Upper lobe of right lung (tissue), 1 donor: ENCODE measurements at regions not wholly inside any gene's neighbourhood (a gene's known extent, or its start where the extent isn't known, plus 50 kb on each side); places are given as distances from the start of the nearest gene placed in this dataset.

Experiments used
- ATAC-seq: fragments of 200-7000 bp; cut with Tn5 transposase; one replicate; pipeline ENCODE4 v1.9.1; 2020; ENCODE audit warnings: mild to moderate bottlenecking, moderate library complexity
- DNase-seq: peaks from one replicate; pipeline ENCODE4 v3.0.0-alpha.2; 2020
- H3K27ac ChIP-seq: fragments of 200-600 bp; one replicate; pipeline ENCODE4 v1.8.0; 2022
- H3K27me3 ChIP-seq: fragments of 200-600 bp; one replicate; pipeline ENCODE4 v1.8.0; 2022; ENCODE audit warnings: mild to moderate bottlenecking
- H3K36me3 ChIP-seq: fragments of 200-600 bp; one replicate; pipeline ENCODE4 v1.8.0; 2022
- H3K4me1 ChIP-seq: fragments of 200-600 bp; one replicate; pipeline ENCODE4 v1.8.0; 2022
- H3K4me3 ChIP-seq: fragments of 200-600 bp; one replicate; pipeline ENCODE4 v1.8.0; 2022; ENCODE audit warnings: mild to moderate bottlenecking
- H3K9me3 ChIP-seq: fragments of 200-600 bp; one replicate; pipeline ENCODE4 v1.8.0; 2022
- CTCF ChIP-seq: fragments of 200-600 bp; IDR thresholded peaks from one replicate; pipeline ENCODE4 v1.8.0; 2022; ENCODE audit warnings: antibody characterized with exemption
- intact Hi-C: fragments of 100-400 bp; cut with DNase I; formaldehyde crosslinking; loops from one replicate; pipeline ENCODE4 v1.11.0; 2022
- donor health status: DM: no; HTN: yes; CAD: no; lungs with severe emphysema.

DNA sequence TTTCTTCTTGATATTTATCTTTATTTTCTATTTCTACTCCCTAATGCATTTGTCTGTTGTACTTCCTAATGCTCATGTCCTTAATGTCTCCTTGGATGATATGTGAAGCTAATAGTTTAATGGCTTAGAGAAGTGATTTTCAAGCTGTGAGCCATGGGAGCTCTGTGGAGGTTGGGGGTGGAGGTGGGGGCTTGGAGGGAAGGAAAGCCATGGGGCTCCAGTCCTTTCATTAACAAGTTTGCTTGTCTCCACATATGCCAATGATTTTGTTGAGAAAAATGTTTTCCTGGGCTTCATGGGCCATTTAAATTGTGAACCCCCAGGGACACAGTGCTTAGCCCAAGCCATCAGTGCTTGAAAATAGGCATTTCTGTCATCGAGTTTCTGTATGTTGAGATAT, 264.1 kb downstream of the SCG2 start:
- no peak overlapping the region for H3K27ac ChIP-seq

DNA sequence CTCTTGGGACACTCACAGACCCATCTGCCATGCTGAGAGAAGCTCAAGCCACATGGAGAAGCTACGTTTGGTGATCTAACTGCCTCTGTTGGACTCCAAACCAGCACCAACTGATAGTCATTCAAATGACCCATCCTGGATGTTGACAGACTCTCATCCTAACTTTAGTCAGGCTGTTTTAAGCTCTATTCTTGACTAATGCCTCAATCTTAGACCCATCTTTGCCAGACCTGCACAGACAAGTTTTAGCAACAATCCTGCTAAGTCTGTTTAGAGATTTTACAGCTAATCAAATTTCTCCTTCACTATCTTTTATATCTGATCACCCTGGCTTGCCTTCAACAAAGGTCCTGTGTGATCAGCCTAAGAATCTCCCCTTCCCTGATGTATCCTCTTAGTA, 245.1 kb downstream of the SCG2 start:
- Histone ChIP-seq H3K9me3 (no peaks in the 10 kb centered on the region), H3K36me3 (no peaks in the 10 kb centered on the region), H3K4me3 (no peak overlapping the region), H3K27me3 (no peaks in the 10 kb centered on the region), H3K27ac (no peak overlapping the region), H3K4me1 (no peaks in the 10 kb centered on the region)
- intact Hi-C loops: no loop called here
- ATAC-seq: no peak
- no peak for TF ChIP-seq CTCF
- no peak for DNase-seq

More for the DNA sequence above, 264.1 kb downstream of the SCG2 start:
- H3K27me3 ChIP-seq: no peaks in the 10 kb centered on the region
- DNase-seq (no peak), ATAC-seq (no peak)
- intact Hi-C loops: no loop called here
- H3K36me3 ChIP-seq: no peaks in the 10 kb centered on the region
- H3K4me1 ChIP-seq: no peaks in the 10 kb centered on the region
- H3K4me3 ChIP-seq: no peak overlapping the region
- no peak for TF ChIP-seq CTCF
- no peaks in the 10 kb centered on the region for H3K9me3 ChIP-seq

GRCh38 chr2:223363085-223363484, 239.1 kb downstream of the SCG2 start:
- intact Hi-C loops: no loop called here
- Histone ChIP-seq H3K4me3 (no peak overlapping the region), H3K27me3 (no peaks in the 10 kb centered on the region), H3K4me1 (no peaks in the 10 kb centered on the region), H3K27ac (no peak overlapping the region), H3K36me3 (no peaks in the 10 kb centered on the region), H3K9me3 (no peaks in the 10 kb centered on the region)
- DNase-seq (no peak), ATAC-seq (no peak)
- TF ChIP-seq CTCF: no peak

DNA sequence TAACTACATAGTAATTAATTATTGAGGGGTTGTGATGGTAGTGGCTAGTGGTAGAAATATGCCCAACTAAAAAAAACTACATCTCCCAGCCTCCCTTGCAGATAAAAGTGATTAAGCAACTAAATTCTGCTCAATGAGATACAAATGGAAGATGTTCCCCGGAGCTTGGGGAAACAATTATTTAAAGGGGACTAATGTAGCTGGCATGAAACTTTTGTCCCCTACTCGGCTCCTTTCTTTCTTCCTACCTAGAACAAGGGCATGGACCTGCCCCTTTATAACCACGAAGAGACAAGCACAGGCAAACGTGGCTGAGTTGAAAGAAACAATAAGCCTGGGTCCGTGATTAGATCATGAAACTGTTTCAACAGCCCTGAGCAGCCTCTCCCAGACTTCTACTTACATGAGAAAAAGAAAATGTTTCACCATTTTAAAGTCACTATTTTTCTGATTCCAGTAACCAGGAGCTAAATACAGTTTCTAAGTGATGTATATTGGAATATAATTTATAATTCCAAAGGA, 236.9 kb downstream of the SCG2 start:
- ATAC-seq: no peak
- no peaks in the 10 kb centered on the region for H3K9me3 ChIP-seq
- H3K27me3 ChIP-seq: no peaks in the 10 kb centered on the region
- no peaks in the 10 kb centered on the region for H3K36me3 ChIP-seq
- H3K4me3 ChIP-seq: no peak overlapping the region
- no peak for TF ChIP-seq CTCF
- DNase-seq: no peak
- intact Hi-C loops: no loop called here
- no peaks in the 10 kb centered on the region for H3K4me1 ChIP-seq
- no peak overlapping the region for H3K27ac ChIP-seq

GRCh38 chr2:223366566-223366965, 235.6 kb downstream of the SCG2 start:
- Histone ChIP-seq H3K27me3 (no peaks in the 10 kb centered on the region), H3K36me3 (no peaks in the 10 kb centered on the region), H3K4me1 (no peaks in the 10 kb centered on the region), H3K27ac (no peak overlapping the region), H3K4me3 (no peak overlapping the region), H3K9me3 (no peaks in the 10 kb centered on the region)
- ATAC-seq: no peak
- TF ChIP-seq CTCF: no peak
- intact Hi-C loops: no loop called here
- DNase-seq: no peak

DNA sequence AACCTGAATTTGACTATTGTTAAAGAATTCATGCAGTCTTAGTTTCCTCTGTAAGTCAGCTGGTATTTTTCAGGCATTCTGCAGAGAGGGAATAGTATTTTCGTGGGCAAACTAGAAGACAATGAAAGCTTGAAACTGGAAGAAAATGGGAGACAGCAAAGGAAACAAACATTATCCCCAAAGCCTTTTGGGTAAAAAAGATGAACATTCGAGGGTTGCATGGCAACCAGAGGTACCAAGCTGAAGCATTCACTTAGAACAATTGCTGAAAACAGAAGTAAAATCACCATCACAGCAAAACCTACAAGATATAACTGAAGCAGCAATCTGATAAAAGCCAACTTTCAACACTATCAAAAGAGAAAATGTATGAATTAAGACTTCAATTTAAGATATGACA, 233.7 kb downstream of the SCG2 start:
- DNase-seq: no peak
- no peaks in the 10 kb centered on the region for H3K9me3 ChIP-seq
- no peak overlapping the region for H3K4me3 ChIP-seq
- no peak overlapping the region for H3K27ac ChIP-seq
- TF ChIP-seq CTCF: no peak
- H3K36me3 ChIP-seq: no peaks in the 10 kb centered on the region
- ATAC-seq: no peak
- intact Hi-C loops: no loop called here
- H3K4me1 ChIP-seq: no peaks in the 10 kb centered on the region
- no peaks in the 10 kb centered on the region for H3K27me3 ChIP-seq
